Endothelial cell of umbilical vein (primary cell): ENCODE measurements at regions not wholly inside any gene's neighbourhood (a gene's known extent, or its start where the extent isn't known, plus 50 kb on each side); places are given as distances from the start of the nearest gene placed in this dataset.

Experiments used
- BruUV-seq: library from RNA; stranded (reverse); fragments of 400-500 nt; replicated peaks from 2 replicates; lab custom pipeline; 2021; lab: Mats Ljungman, UMichigan
- CTCF ChIA-PET: fragments of 300-600, 350-600 bp; sonication (Branson Sonifier 250); formaldehyde crosslinking; loops from one replicate; lab custom pipeline; 2021; ENCODE audit warnings: antibody characterized with exemption, inconsistent platforms; lab: Charles Lee
- POLR2A ChIA-PET: fragments of 300-600, 350-600 bp; sonication (Branson Sonifier 250); formaldehyde crosslinking; loops from one replicate; lab custom pipeline; 2021; ENCODE audit warnings: antibody characterized with exemption, inconsistent platforms; lab: Charles Lee
- DNase-seq: peaks from one replicate; pipeline ENCODE4 v3.0.0-alpha.2; 2011; ENCODE audit warnings: low read depth, low spot score
- FAIRE-seq: peaks from 2 replicates; lab custom pipeline; 2011; peaks lifted over from hg19 to GRCh38; lab: Jason Lieb, UNC
- H2AFZ ChIP-seq: 2 replicates; pipeline ENCODE4 v1.6.0; 2012; ENCODE audit warnings: low read depth, low read length, control low read depth, inconsistent platforms
- H3K27ac ChIP-seq: 2 replicates; pipeline ENCODE4 v1.5.1; 2011; ENCODE audit warnings: low read depth, mild to moderate bottlenecking, control low read depth, low read length, moderate library complexity; ENCODE audit not compliant: insufficient read depth
- H3K27me3 ChIP-seq, 2 experiments: 2 replicates each; pipeline versions ENCODE4 v1.6.0 to v1.6.1; 2011; ENCODE audit warnings: low read length in 2 of 2, mixed read lengths in 1 of 2; ENCODE audit not compliant: control insufficient read depth in 2 of 2, insufficient read depth in 2 of 2
- H3K36me3 ChIP-seq, 2 experiments: 2 replicates in 1 of 2; 3 replicates in 1 of 2; pipeline ENCODE4 v1.5.1; 2011; ENCODE audit warnings: low read length in 2 of 2, mild to moderate bottlenecking in 1 of 2, moderate library complexity in 1 of 2; ENCODE audit not compliant: control insufficient read depth in 2 of 2, insufficient read depth in 2 of 2; ENCODE audit errors: extremely low read depth in 1 of 2
- H3K4me1 ChIP-seq: 3 replicates; pipeline ENCODE4 v1.5.1; 2011; ENCODE audit warnings: mild to moderate bottlenecking, low read length; ENCODE audit not compliant: control insufficient read depth, insufficient read depth; ENCODE audit errors: extremely low read depth
- H3K4me2 ChIP-seq: 2 replicates; pipeline ENCODE4 v1.6.1; 2011; ENCODE audit warnings: low read length, control low read depth, mixed read lengths; ENCODE audit not compliant: insufficient read depth
- H3K4me3 ChIP-seq, 3 experiments: fragments of 200-600 bp in 1 of 3; sonication (generic), shearing (Covaris generic) in 1 of 3; replicated peaks in 1 of 3; 2 replicates each; pipeline ENCODE4 v1.5.1; 2011 to 2016; ENCODE audit warnings: control low read depth in 3 of 3, low read length in 3 of 3, mild to moderate bottlenecking in 2 of 3, inconsistent platforms in 1 of 3, low read depth in 1 of 3, moderate library complexity in 1 of 3; ENCODE audit not compliant: insufficient read depth in 1 of 3
- H3K79me2 ChIP-seq: 2 replicates; pipeline ENCODE4 v1.6.0; 2012; ENCODE audit warnings: low read length, inconsistent platforms; ENCODE audit not compliant: control insufficient read depth, insufficient read depth
- H3K9ac ChIP-seq: replicated peaks from 2 replicates; pipeline ENCODE3; 2011; ENCODE audit warnings: low read length, control low read depth; ENCODE audit not compliant: insufficient read depth; ENCODE audit errors: extremely low read depth
- H3K9me1 ChIP-seq: replicated peaks from 3 replicates; pipeline ENCODE4 v1.6.0; 2011; ENCODE audit warnings: mild to moderate bottlenecking, low read length; ENCODE audit not compliant: control insufficient read depth, insufficient read depth; ENCODE audit errors: extremely low read depth
- H3K9me3 ChIP-seq: replicated peaks from 2 replicates; pipeline ENCODE4 v1.5.1; 2012; ENCODE audit warnings: low read length, inconsistent platforms; ENCODE audit not compliant: control insufficient read depth, insufficient read depth
- H4K20me1 ChIP-seq: replicated peaks from 2 replicates; pipeline ENCODE3; 2011; ENCODE audit warnings: mild to moderate bottlenecking, low read length; ENCODE audit not compliant: control insufficient read depth, insufficient read depth; ENCODE audit errors: extremely low read depth
- EZH2 ChIP-seq: IDR thresholded peaks from 2 replicates; pipeline ENCODE4 v1.6.1; 2012; ENCODE audit warnings: borderline replicate concordance, low read depth, mild to moderate bottlenecking, moderate library complexity, low read length, inconsistent platforms; ENCODE audit not compliant: severe bottlenecking
- FOS ChIP-seq: IDR thresholded peaks from 2 replicates; pipeline ENCODE4 v1.6.1; 2011; ENCODE audit warnings: mild to moderate bottlenecking, low read length, moderate library complexity, borderline replicate concordance; ENCODE audit not compliant: insufficient read depth
- GATA2 ChIP-seq: IDR thresholded peaks from 2 replicates; pipeline ENCODE4 v1.7.0; 2011; ENCODE audit warnings: low read depth, mild to moderate bottlenecking, moderate library complexity, mixed read lengths, low read length; ENCODE audit not compliant: insufficient read length, insufficient read depth
- JUN ChIP-seq: IDR thresholded peaks from 2 replicates; pipeline ENCODE4 v1.6.1; 2011; ENCODE audit warnings: borderline replicate concordance, low read depth; ENCODE audit not compliant: insufficient read length, insufficient read depth
- MAX ChIP-seq: IDR thresholded peaks from 2 replicates; pipeline ENCODE4 v1.6.1; 2011; ENCODE audit not compliant: insufficient read depth, insufficient read length
- MYC ChIP-seq: IDR thresholded peaks from one replicate; pipeline ENCODE4 v1.6.1; 2011; ENCODE audit warnings: mild to moderate bottlenecking, low read depth, low read length
- POLR2A ChIP-seq: IDR thresholded peaks from 2 replicates; pipeline ENCODE4 v1.6.1; 2012; ENCODE audit warnings: low read depth, mild to moderate bottlenecking, control low read depth, low read length
- POLR2AphosphoS5 ChIP-seq: IDR thresholded peaks from 2 replicates; pipeline ENCODE4 v1.6.1; 2012; ENCODE audit warnings: low read depth, mild to moderate bottlenecking, control low read depth, low read length, moderate library complexity; ENCODE audit not compliant: insufficient read depth
- dilution Hi-C: fragments of 300-500 bp; cut with MboI; formaldehyde crosslinking; loops from one replicate; pipeline ENCODE4 v1.15.0; 2019; ENCODE audit warnings: low sequenced_read_pairs; ENCODE audit not compliant: extremely low pct_ligation_motif_present
- intact Hi-C: fragments of 100-400 bp; cut with micrococcal nuclease; formaldehyde crosslinking; loops from one replicate; pipeline ENCODE4 v1.10.0; 2022
- TF ChIP-seq, protein P1 (sequence below), 2 donors: IDR thresholded peaks; 1 replicate in 1 of 2; 2 replicates in 1 of 2; pipeline ENCODE4 v1.5.1; 2011; ENCODE audit warnings: low read length in 2 of 2, mild to moderate bottlenecking in 2 of 2, moderate library complexity in 2 of 2, control low read depth in 1 of 2, inconsistent platforms in 1 of 2, low read depth in 1 of 2; ENCODE audit not compliant: insufficient read depth in 1 of 2; ENCODE audit errors: extremely low read depth in 1 of 2

- no peaks in the 10 kb centered on the region for H3K9me1 ChIP-seq
- H3K4me2 ChIP-seq: no peak overlapping the region
- no peak overlapping the region for H3K27ac ChIP-seq
- POLR2A ChIA-PET: no interaction called here
- BruUV-seq: no TSS peak
- no peaks in the 10 kb centered on the region for H3K9me3 ChIP-seq
- no peak overlapping the region for H3K9ac ChIP-seq
- FAIRE-seq (no peak), DNase-seq (no peak)
- H3K36me3 ChIP-seq: no peaks in the 10 kb centered on the region
- intact Hi-C loops: no loop called here
- dilution Hi-C loops: no loop called here
- no peaks in the 10 kb centered on the region for H4K20me1 ChIP-seq
- CTCF ChIA-PET: interaction anchor here (1.5 kb wide), 1 partner anchor 44 kb away, joined by 3 read pairs; no protein-coding TSS in a partner anchor
- no peak overlapping the region for H2AFZ ChIP-seq
- no peaks in the 10 kb centered on the region for H3K27me3 ChIP-seq
- H3K4me1 ChIP-seq: no peaks in the 10 kb centered on the region
- TF ChIP-seq POLR2AphosphoS5: no peak
- TF ChIP-seq JUN: no peak
- no peak for TF ChIP-seq POLR2A
- no peak for TF ChIP-seq FOS
- TF ChIP-seq MYC: no peak
- TF ChIP-seq MAX: no peak
- TF ChIP-seq, protein P1, sequence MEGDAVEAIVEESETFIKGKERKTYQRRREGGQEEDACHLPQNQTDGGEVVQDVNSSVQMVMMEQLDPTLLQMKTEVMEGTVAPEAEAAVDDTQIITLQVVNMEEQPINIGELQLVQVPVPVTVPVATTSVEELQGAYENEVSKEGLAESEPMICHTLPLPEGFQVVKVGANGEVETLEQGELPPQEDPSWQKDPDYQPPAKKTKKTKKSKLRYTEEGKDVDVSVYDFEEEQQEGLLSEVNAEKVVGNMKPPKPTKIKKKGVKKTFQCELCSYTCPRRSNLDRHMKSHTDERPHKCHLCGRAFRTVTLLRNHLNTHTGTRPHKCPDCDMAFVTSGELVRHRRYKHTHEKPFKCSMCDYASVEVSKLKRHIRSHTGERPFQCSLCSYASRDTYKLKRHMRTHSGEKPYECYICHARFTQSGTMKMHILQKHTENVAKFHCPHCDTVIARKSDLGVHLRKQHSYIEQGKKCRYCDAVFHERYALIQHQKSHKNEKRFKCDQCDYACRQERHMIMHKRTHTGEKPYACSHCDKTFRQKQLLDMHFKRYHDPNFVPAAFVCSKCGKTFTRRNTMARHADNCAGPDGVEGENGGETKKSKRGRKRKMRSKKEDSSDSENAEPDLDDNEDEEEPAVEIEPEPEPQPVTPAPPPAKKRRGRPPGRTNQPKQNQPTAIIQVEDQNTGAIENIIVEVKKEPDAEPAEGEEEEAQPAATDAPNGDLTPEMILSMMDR (IDR thresholded peaks at IDR 0.05; ENCODE audit: extremely low read depth in 1 of 2, insufficient read depth in 1 of 2, low read depth in 1 of 2, low read length in 2 of 2): no peak
- no peak for TF ChIP-seq GATA2
- TF ChIP-seq EZH2: no peak
- no peak overlapping the region for H3K4me3 ChIP-seq
- no peaks in the 10 kb centered on the region for H3K79me2 ChIP-seq
Measured at GRCh38 chr1:29749024-29749945, 513.0 kb downstream of the PTPRU start.
